Caco-2 (cell line): ENCODE measurements at regions not wholly inside any gene's neighbourhood (a gene's known extent, or its start where the extent isn't known, plus 50 kb on each side); places are given as distances from the start of the nearest gene placed in this dataset.

Experiments used
- BruUV-seq: library from RNA; stranded (reverse); fragments of 400-500 nt; replicated peaks from 2 replicates; lab custom pipeline; 2021; lab: Mats Ljungman, UMichigan
- CTCF ChIA-PET: fragments of 300-600 bp; sonication (Branson Sonifier 250); formaldehyde crosslinking; loops from one replicate; lab custom pipeline; 2022; ENCODE audit warnings: antibody characterized with exemption; lab: Charles Lee
- POLR2A ChIA-PET: fragments of 300-600 bp; sonication (Branson Sonifier 250); formaldehyde crosslinking; loops from one replicate; lab custom pipeline; 2022; ENCODE audit warnings: antibody characterized with exemption; lab: Charles Lee
- DNase-seq, 2 experiments: peaks; one replicate each; pipeline versions ENCODE4 v3.0.0 to v3.0.0-alpha.2; 2020 to 2022
- H3K27me3 ChIP-seq: replicated peaks from 2 replicates; pipeline ENCODE4 v1.6.0; 2011; ENCODE audit warnings: low read length; ENCODE audit not compliant: control insufficient read depth, insufficient read depth
- H3K36me3 ChIP-seq: 2 replicates; pipeline ENCODE4 v1.5.1; 2011; ENCODE audit warnings: low read length; ENCODE audit not compliant: control insufficient read depth, insufficient read depth
- H3K4me1 ChIP-seq: fragments of 250-450 bp; sonication (Bioruptor Pico); 2 replicates; pipeline ENCODE4 v1.5.1; 2020; ENCODE audit warnings: mild to moderate bottlenecking
- H3K4me3 ChIP-seq: 2 replicates; pipeline ENCODE4 v1.5.1; 2011; ENCODE audit warnings: low read depth, mild to moderate bottlenecking, control low read depth, low read length
- H3K9me3 ChIP-seq: fragments of 250-450 bp; sonication (Bioruptor Pico); 2 replicates; pipeline ENCODE4 v1.5.1; 2020; ENCODE audit warnings: mild to moderate bottlenecking, moderate library complexity
- H3K27ac Mint-ChIP-seq: one replicate; pipeline ENCODE4 v1.8.0; 2022; ENCODE audit warnings: mixed read lengths; ENCODE audit not compliant: unreplicated experiment
- H3K27me3 Mint-ChIP-seq: one replicate; pipeline ENCODE4 v1.8.0; 2022; ENCODE audit warnings: mixed read lengths; ENCODE audit not compliant: insufficient read depth, unreplicated experiment
- H3K36me3 Mint-ChIP-seq: one replicate; pipeline ENCODE4 v1.8.0; 2022; ENCODE audit warnings: mild to moderate bottlenecking, mixed read lengths; ENCODE audit not compliant: insufficient read depth, unreplicated experiment
- H3K4me1 Mint-ChIP-seq: one replicate; pipeline ENCODE4 v1.8.0; 2022; ENCODE audit warnings: low read depth, mixed read lengths; ENCODE audit not compliant: unreplicated experiment
- H3K4me3 Mint-ChIP-seq: one replicate; pipeline ENCODE4 v1.8.0; 2022; ENCODE audit warnings: mild to moderate bottlenecking, moderate library complexity, mixed read lengths; ENCODE audit not compliant: unreplicated experiment
- H3K9me3 Mint-ChIP-seq: one replicate; pipeline ENCODE4 v1.8.0; 2022; ENCODE audit warnings: mixed read lengths; ENCODE audit not compliant: unreplicated experiment
- intact Hi-C: fragments of 100-400 bp; cut with micrococcal nuclease; formaldehyde crosslinking; loops from one replicate; pipeline ENCODE4 v1.10.0; 2022; ENCODE audit not compliant: unreplicated experiment
- TF ChIP-seq, protein P1 (sequence below), 2 experiments: fragments of 200-600 bp in 1 of 2; IDR thresholded peaks; 1 replicate in 1 of 2; 2 replicates in 1 of 2; pipeline versions ENCODE4 v1.5.1 to v1.8.0; 2011 to 2022; ENCODE audit warnings: antibody characterized with exemption in 1 of 2, control low read depth in 1 of 2, inconsistent platforms in 1 of 2, low read depth in 1 of 2, low read length in 1 of 2, mild to moderate bottlenecking in 1 of 2, moderate library complexity in 1 of 2; ENCODE audit not compliant: insufficient read depth in 1 of 2, severe bottlenecking in 1 of 2, unreplicated experiment in 1 of 2

DNA sequence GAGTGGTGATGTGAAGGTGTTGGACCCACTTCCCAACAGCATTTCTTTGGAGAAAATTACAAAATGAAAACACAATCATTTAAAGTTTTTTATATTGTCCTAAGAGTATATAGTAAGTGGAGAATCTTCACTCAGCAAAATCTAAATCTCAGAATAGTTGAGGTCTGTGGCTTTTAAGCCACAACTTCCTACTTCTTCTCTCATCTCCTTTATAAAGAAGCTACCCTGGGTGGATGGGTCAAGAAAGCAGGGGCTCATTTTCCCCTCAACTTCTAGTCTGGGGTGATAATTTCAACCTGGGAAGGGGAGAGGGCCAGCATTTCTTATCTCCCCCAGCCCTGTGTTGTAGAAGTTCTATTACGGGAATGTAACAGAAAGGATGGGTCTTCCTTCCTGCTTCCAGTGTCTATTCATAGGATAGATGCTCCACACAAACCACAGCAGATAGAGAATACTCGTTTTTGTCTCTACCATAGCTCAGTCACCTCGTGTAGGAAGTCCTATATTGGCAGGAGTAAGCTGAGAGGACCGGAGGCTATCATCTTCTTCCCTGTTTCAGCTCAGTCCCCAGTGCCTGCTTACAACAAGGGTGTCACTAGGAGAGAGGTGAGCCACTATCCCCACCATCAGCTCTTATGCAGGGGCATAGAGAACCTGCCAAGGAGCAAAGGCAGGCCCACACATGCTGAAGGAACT, 341.5 kb downstream of the CASP12 start:
- H3K36me3 Mint-ChIP-seq, result no peaks in the 10 kb centered on the region
- no peak overlapping the region for H3K4me3 ChIP-seq
- intact Hi-C loops, result no loop called here
- TF ChIP-seq, protein P1, sequence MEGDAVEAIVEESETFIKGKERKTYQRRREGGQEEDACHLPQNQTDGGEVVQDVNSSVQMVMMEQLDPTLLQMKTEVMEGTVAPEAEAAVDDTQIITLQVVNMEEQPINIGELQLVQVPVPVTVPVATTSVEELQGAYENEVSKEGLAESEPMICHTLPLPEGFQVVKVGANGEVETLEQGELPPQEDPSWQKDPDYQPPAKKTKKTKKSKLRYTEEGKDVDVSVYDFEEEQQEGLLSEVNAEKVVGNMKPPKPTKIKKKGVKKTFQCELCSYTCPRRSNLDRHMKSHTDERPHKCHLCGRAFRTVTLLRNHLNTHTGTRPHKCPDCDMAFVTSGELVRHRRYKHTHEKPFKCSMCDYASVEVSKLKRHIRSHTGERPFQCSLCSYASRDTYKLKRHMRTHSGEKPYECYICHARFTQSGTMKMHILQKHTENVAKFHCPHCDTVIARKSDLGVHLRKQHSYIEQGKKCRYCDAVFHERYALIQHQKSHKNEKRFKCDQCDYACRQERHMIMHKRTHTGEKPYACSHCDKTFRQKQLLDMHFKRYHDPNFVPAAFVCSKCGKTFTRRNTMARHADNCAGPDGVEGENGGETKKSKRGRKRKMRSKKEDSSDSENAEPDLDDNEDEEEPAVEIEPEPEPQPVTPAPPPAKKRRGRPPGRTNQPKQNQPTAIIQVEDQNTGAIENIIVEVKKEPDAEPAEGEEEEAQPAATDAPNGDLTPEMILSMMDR (IDR thresholded peaks at IDR 0.05; ENCODE audit: insufficient read depth in 1 of 2, low read depth in 1 of 2, low read length in 1 of 2, severe bottlenecking in 1 of 2, unreplicated experiment in 1 of 2), result no peak
- H3K4me1 ChIP-seq, result no peaks in the 10 kb centered on the region
- no peaks in the 10 kb centered on the region for H3K27me3 ChIP-seq
- H3K4me1 Mint-ChIP-seq, result no peaks in the 10 kb centered on the region
- no peaks in the 10 kb centered on the region for H3K36me3 ChIP-seq
- H3K4me3 Mint-ChIP-seq, result no peak overlapping the region
- no peaks in the 10 kb centered on the region for H3K9me3 Mint-ChIP-seq
- POLR2A ChIA-PET, result no interaction called here
- H3K27ac Mint-ChIP-seq, result no peak overlapping the region
- BruUV-seq, result no TSS peak
- DNase-seq, result no peak
- CTCF ChIA-PET, result no interaction called here
- H3K9me3 ChIP-seq, result no peaks in the 10 kb centered on the region; the same call in 1 of the 2 replicates
- peaks cover 7% of the 10 kb centered on the region for H3K27me3 Mint-ChIP-seq

DNA sequence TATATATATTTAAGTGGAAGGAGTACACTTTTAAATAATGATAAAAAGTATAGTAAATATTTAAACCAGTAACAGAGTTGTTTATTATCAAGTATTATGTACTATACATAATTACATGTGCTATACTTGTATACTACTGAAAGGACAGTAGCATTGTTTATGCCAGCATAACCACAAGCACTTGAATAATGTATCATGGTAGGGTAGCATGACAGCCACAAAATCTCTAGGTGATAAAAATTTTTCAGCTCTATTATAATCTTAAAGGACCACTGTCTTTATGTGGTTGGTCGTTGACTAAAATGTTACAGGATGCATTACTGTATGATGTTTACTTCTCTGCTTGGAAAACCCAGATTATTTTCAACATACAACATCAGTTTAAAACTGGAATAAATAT, 349.2 kb downstream of the CASP12 start:
- Mint-ChIP-seq H3K9me3 (no peaks in the 10 kb centered on the region), H3K4me3 (no peak overlapping the region), H3K4me1 (no peaks in the 10 kb centered on the region), H3K27ac (no peak overlapping the region), H3K36me3 (no peaks in the 10 kb centered on the region), H3K27me3 (no peaks in the 10 kb centered on the region)
- no TSS peak for BruUV-seq
- Histone ChIP-seq H3K4me3 (no peak overlapping the region), H3K9me3 (no peaks in the 10 kb centered on the region), H3K4me1 (no peaks in the 10 kb centered on the region), H3K36me3 (no peaks in the 10 kb centered on the region), H3K27me3 (no peaks in the 10 kb centered on the region)
- CTCF ChIA-PET, result no interaction called here
- no peak for DNase-seq
- intact Hi-C loops, result no loop called here
- TF ChIP-seq, protein P1 (IDR thresholded peaks at IDR 0.05; ENCODE audit: insufficient read depth in 1 of 2, low read depth in 1 of 2, low read length in 1 of 2, severe bottlenecking in 1 of 2, unreplicated experiment in 1 of 2), result no peak
- POLR2A ChIA-PET, result no interaction called here

DNA sequence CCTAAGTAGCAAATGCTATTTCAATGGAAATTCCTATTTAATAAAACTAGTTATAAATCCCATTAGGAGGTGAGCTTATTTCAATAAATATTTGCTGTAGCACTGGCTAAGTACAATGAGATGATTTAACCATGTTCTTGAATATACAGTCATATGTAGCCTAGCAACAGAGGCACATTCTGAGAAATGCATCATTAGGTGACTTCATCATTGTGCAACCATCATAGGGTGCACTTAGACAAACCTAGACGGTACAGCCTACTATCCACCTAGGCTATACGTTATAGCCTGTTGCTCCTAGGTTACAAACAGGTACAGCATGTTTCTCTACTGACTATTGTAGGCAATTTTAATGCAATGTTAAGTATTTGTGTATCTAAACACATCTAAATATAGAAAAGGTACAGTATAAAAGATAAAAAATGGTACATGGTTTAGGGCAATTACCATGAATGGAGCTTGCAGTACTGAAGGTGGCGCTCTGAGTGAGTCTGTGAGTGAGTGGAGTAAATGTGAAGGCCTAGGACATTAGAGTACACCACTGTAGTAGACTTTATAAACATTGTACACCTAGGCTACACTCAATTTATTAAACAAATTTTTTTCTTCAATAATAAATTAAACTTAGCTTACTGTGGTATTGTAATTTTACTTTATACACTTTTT, 350.1 kb downstream of the CASP12 start:
- Mint-ChIP-seq H3K27ac (no peak overlapping the region), H3K27me3 (no peaks in the 10 kb centered on the region), H3K36me3 (no peaks in the 10 kb centered on the region), H3K4me3 (no peak overlapping the region), H3K9me3 (no peaks in the 10 kb centered on the region), H3K4me1 (no peaks in the 10 kb centered on the region)
- intact Hi-C loops, result no loop called here
- BruUV-seq, result no TSS peak
- no peaks in the 10 kb centered on the region for H3K27me3 ChIP-seq
- H3K36me3 ChIP-seq, result no peaks in the 10 kb centered on the region
- H3K4me1 ChIP-seq, result no peaks in the 10 kb centered on the region
- H3K4me3 ChIP-seq, result no peak overlapping the region
- ChIA-PET CTCF (no interaction called here), POLR2A (interaction anchor here (0.5 kb wide), 1 partner anchor 171 kb away, joined by 4 read pairs; no protein-coding TSS in a partner anchor)
- DNase-seq, result no peak
- TF ChIP-seq, protein P1 (IDR thresholded peaks at IDR 0.05; ENCODE audit: insufficient read depth in 1 of 2, low read depth in 1 of 2, low read length in 1 of 2, severe bottlenecking in 1 of 2, unreplicated experiment in 1 of 2), result peak; percentile 8 to 22
- H3K9me3 ChIP-seq, result no peaks in the 10 kb centered on the region
